Smooth muscle cell (in vitro differentiated cells): ENCODE measurements at regions not wholly inside any gene's neighbourhood (a gene's known extent, or its start where the extent isn't known, plus 50 kb on each side); places are given as distances from the start of the nearest gene placed in this dataset.

Experiments
- DNase-seq: peaks from one replicate; lab custom pipeline; 2025; ENCODE audit not compliant: unreplicated experiment; lab: John Stamatoyannopoulos, UW
- H2AFZ ChIP-seq: fragments of 200-600 bp; sonication (generic); 2 replicates; pipeline ENCODE4 v1.6.0; 2016; ENCODE audit warnings: antibody characterized with exemption, low read depth, mild to moderate bottlenecking
- H3F3A ChIP-seq: fragments of 200-600 bp; sonication (generic); 2 replicates; pipeline ENCODE4 v1.6.0; 2017; ENCODE audit warnings: antibody characterized with exemption, low read depth
- H3K27ac ChIP-seq: fragments of 200-600 bp; sonication (generic); 2 replicates; pipeline ENCODE4 v1.5.1; 2016; ENCODE audit warnings: low read depth, mild to moderate bottlenecking
- H3K27me3 ChIP-seq: fragments of 200-600 bp; sonication (generic); 2 replicates; pipeline ENCODE4 v1.6.1; 2016; ENCODE audit warnings: low read depth, mild to moderate bottlenecking
- H3K36me3 ChIP-seq: fragments of 200-600 bp; sonication (generic); 2 replicates; pipeline ENCODE4 v1.5.1; 2016; ENCODE audit warnings: low read depth
- H3K4me1 ChIP-seq: fragments of 200-600 bp; sonication (generic); 2 replicates; pipeline ENCODE4 v1.5.1; 2016; ENCODE audit warnings: low read depth
- H3K4me2 ChIP-seq: fragments of 200-600 bp; sonication (generic); 2 replicates; pipeline ENCODE4 v1.6.0; 2016; ENCODE audit warnings: mild to moderate bottlenecking
- H3K4me3 ChIP-seq: fragments of 200-600 bp; sonication (generic); 2 replicates; pipeline ENCODE4 v1.5.1; 2016; ENCODE audit warnings: mild to moderate bottlenecking
- H3K79me2 ChIP-seq: fragments of 200-600 bp; sonication (generic); 2 replicates; pipeline ENCODE4 v1.6.0; 2016; ENCODE audit warnings: low read depth, mild to moderate bottlenecking
- H3K9ac ChIP-seq: fragments of 200-600 bp; sonication (generic); 2 replicates; pipeline ENCODE4 v1.6.0; 2016; ENCODE audit warnings: low read depth
- H3K9me3 ChIP-seq: fragments of 200-600 bp; sonication (generic); replicated peaks from 2 replicates; pipeline ENCODE4 v1.5.1; 2016; ENCODE audit warnings: low read depth
- H4K20me1 ChIP-seq: fragments of 200-600 bp; sonication (generic); 2 replicates; pipeline ENCODE4 v1.6.0; 2016; ENCODE audit warnings: low read depth
- CTCF ChIP-seq: fragments of 200-600 bp; sonication (generic); IDR thresholded peaks from 2 replicates; pipeline ENCODE4 v1.5.1; 2017; ENCODE audit warnings: borderline replicate concordance, mild to moderate bottlenecking, antibody characterized with exemption; ENCODE audit not compliant: insufficient read depth, poor library complexity, severe bottlenecking
- WGBS: methylation state at CpG from one replicate; pipeline ENCODE4 v1.1.7; 2016; ENCODE audit warnings: low lambda C conversion rate; 5-methylcytosine and 5-hydroxymethylcytosine counted together

- H3K4me2 ChIP-seq: no peak overlapping the region
- no peak overlapping the region for H3K9ac ChIP-seq
- H3K27ac ChIP-seq: no peak overlapping the region
- no peaks in the 10 kb centered on the region for H3K36me3 ChIP-seq
- no peaks in the 10 kb centered on the region for H3K79me2 ChIP-seq
- H2AFZ ChIP-seq: no peak overlapping the region
- no peaks in the 10 kb centered on the region for H3K4me1 ChIP-seq
- no peaks in the 10 kb centered on the region for H3F3A ChIP-seq
- H3K27me3 ChIP-seq: no peaks in the 10 kb centered on the region
- no peak overlapping the region for H3K4me3 ChIP-seq
- no peak for TF ChIP-seq CTCF
- H3K9me3 ChIP-seq: no peaks in the 10 kb centered on the region
- 66% methylated on average over 3 of the region's 3 CpGs for WGBS
- H4K20me1 ChIP-seq: no peaks in the 10 kb centered on the region
- no peak for DNase-seq
Observed at GRCh38 chr9:78982849-78983248, 588.9 kb upstream of the TLE4 start.

GRCh38 chr9:78985084-78985738, 586.6 kb upstream of the TLE4 start:
- DNase-seq: no peak
- H3K27me3 ChIP-seq: no peaks in the 10 kb centered on the region
- no peak overlapping the region for H2AFZ ChIP-seq
- H3K79me2 ChIP-seq: no peaks in the 10 kb centered on the region
- no peaks in the 10 kb centered on the region for H4K20me1 ChIP-seq
- H3K4me3 ChIP-seq: no peak overlapping the region
- H3K9me3 ChIP-seq: no peaks in the 10 kb centered on the region
- H3K9ac ChIP-seq: no peak overlapping the region
- no peak overlapping the region for H3K4me2 ChIP-seq
- no peaks in the 10 kb centered on the region for H3F3A ChIP-seq
- WGBS: 78% methylated on average over 2 of the region's 2 CpGs
- no peaks in the 10 kb centered on the region for H3K36me3 ChIP-seq
- no peak overlapping the region for H3K27ac ChIP-seq
- no peak for TF ChIP-seq CTCF
- no peaks in the 10 kb centered on the region for H3K4me1 ChIP-seq

GRCh38 chr9:78986446-78986845, 585.3 kb upstream of the TLE4 start:
- H3K36me3 ChIP-seq: no peaks in the 10 kb centered on the region
- no peak overlapping the region for H3K9ac ChIP-seq
- H3K9me3 ChIP-seq: no peaks in the 10 kb centered on the region
- no peaks in the 10 kb centered on the region for H3K79me2 ChIP-seq
- H3K4me2 ChIP-seq: no peak overlapping the region
- DNase-seq: no peak
- H3F3A ChIP-seq: no peaks in the 10 kb centered on the region
- no peak overlapping the region for H3K27ac ChIP-seq
- no peak for TF ChIP-seq CTCF
- WGBS: 93% methylated on average over 2 of the region's 2 CpGs
- no peak overlapping the region for H3K4me3 ChIP-seq
- no peaks in the 10 kb centered on the region for H4K20me1 ChIP-seq
- no peaks in the 10 kb centered on the region for H3K27me3 ChIP-seq
- H2AFZ ChIP-seq: no peak overlapping the region
- no peaks in the 10 kb centered on the region for H3K4me1 ChIP-seq

GRCh38 chr9:78989031-78989658, 582.6 kb upstream of the TLE4 start:
- no peak overlapping the region for H3K27ac ChIP-seq
- H2AFZ ChIP-seq: no peak overlapping the region
- no peak overlapping the region for H3K4me2 ChIP-seq
- H3K79me2 ChIP-seq: no peaks in the 10 kb centered on the region
- no peaks in the 10 kb centered on the region for H3K4me1 ChIP-seq
- 76% methylated on average over 2 of the region's 2 CpGs for WGBS
- H3K9me3 ChIP-seq: no peaks in the 10 kb centered on the region
- no peak for TF ChIP-seq CTCF
- H3K9ac ChIP-seq: no peak overlapping the region
- no peaks in the 10 kb centered on the region for H3K36me3 ChIP-seq
- no peak overlapping the region for H3K4me3 ChIP-seq
- no peaks in the 10 kb centered on the region for H3K27me3 ChIP-seq
- DNase-seq: no peak
- no peaks in the 10 kb centered on the region for H3F3A ChIP-seq
- H4K20me1 ChIP-seq: no peaks in the 10 kb centered on the region
